GM12875 (cell line): ENCODE measurements at regions not wholly inside any gene's neighbourhood (a gene's known extent, or its start where the extent isn't known, plus 50 kb on each side); places are given as distances from the start of the nearest gene placed in this dataset.
A peak's percentile ranks its signal among the peaks of the same experiment; 100 is the strongest.

ENCODE experiments used
- H3K4me3 ChIP-seq: one replicate; pipeline ENCODE4 v1.5.1; 2011; ENCODE audit warnings: low read depth, low read length, control low read depth
- TF ChIP-seq, protein P1 (sequence below): IDR thresholded peaks from 2 replicates; pipeline ENCODE4 v1.5.1; 2011; ENCODE audit warnings: low read depth, mild to moderate bottlenecking, control low read depth, inconsistent platforms, low read length, moderate library complexity, borderline replicate concordance; ENCODE audit not compliant: insufficient read depth

DNA sequence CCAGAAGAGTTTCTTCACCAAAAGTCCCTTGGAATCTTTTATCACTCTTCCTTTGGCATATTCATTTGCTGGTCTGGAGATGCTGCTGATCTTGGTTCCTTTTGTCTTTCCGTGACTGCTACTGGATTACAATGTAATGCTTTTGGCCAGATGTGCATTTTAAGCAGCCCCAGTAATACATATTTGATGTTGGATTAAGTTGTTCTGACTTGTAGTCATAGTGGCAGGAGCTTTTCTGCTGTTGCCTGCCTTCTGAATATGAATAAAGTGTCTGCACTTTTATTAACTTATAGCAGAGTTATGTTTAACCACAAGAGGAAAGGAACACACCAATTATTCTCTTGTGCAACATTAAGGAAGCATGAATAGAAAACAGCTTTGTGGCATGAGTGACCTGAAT, 360.0 kb upstream of the DDI1 start:
- TF ChIP-seq, protein P1, sequence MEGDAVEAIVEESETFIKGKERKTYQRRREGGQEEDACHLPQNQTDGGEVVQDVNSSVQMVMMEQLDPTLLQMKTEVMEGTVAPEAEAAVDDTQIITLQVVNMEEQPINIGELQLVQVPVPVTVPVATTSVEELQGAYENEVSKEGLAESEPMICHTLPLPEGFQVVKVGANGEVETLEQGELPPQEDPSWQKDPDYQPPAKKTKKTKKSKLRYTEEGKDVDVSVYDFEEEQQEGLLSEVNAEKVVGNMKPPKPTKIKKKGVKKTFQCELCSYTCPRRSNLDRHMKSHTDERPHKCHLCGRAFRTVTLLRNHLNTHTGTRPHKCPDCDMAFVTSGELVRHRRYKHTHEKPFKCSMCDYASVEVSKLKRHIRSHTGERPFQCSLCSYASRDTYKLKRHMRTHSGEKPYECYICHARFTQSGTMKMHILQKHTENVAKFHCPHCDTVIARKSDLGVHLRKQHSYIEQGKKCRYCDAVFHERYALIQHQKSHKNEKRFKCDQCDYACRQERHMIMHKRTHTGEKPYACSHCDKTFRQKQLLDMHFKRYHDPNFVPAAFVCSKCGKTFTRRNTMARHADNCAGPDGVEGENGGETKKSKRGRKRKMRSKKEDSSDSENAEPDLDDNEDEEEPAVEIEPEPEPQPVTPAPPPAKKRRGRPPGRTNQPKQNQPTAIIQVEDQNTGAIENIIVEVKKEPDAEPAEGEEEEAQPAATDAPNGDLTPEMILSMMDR, result no peak
- H3K4me3 ChIP-seq, result no peak overlapping the region

DNA sequence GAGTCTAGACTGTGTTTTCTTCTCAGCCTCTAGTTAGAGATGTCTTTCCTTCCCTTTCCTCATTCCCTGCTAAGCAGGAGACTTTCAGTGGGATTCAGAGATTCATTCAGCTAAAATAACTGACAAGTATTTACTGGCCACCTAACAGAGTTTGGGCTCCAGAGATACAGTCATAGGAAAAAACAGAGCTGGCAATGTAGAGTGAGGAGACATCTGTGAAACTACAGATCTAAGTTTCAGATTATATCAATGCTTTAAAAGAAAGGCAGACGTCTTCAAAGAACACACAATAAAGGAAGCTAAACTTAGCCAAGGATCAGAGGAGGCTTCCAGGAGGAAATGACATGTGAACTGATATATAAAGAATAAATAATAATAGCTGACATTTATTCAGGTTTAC, 355.6 kb upstream of the DDI1 start:
- no peak overlapping the region for H3K4me3 ChIP-seq
- TF ChIP-seq, protein P1, result no peak

DNA sequence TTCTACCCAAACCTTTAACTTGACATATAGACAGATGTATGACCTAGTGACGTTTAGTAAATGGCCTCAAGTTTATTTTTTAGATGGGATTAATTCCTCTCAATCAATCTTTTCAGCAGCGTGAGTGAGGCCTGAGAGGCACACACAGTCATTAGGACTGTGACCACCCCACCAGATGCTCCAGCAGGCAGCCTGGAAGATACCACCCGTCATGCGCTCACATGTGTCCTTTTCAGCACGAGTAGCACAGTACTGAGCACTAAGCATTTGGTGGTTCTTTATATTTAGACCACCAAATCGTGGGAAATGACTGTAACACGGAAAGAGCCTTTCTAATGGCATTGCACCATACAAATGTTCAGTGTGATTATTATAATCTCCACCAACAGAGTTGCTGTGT, 354.6 kb upstream of the DDI1 start:
- H3K4me3 ChIP-seq, result no peak overlapping the region
- TF ChIP-seq, protein P1, result no peak

GRCh38 chr11:103682318-103683184, 353.9 kb upstream of the DDI1 start:
- no peak overlapping the region for H3K4me3 ChIP-seq
- TF ChIP-seq, protein P1, result peak; percentile 74

DNA sequence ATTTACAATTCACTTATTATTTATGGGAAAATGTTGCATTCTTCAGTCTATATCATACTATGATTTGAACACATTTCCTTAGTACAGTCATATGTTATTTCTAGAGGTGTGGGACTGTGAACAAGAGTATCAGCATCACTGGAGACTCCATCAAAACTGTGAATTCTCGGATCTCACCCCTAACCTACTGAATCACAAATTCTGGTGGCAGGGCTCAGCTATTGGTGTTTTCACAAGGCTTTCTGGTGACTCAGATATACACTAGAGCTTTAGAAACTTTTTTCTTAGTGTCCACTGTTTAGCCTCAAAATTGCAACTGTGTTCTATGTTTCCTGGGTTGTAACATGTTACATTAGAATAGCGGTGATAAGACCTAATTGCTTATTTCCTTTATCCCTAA, 352.9 kb upstream of the DDI1 start:
- H3K4me3 ChIP-seq, result no peak overlapping the region
- TF ChIP-seq, protein P1, result no peak

- H3K4me3 ChIP-seq, result no peak overlapping the region
- TF ChIP-seq, protein P1, result no peak
Observed at GRCh38 chr11:103688924-103689323, 347.5 kb upstream of the DDI1 start.

GRCh38 chr11:103690356-103690755, 346.1 kb upstream of the DDI1 start:
- H3K4me3 ChIP-seq, result no peak overlapping the region
- TF ChIP-seq, protein P1, result no peak
